ENCODE measurements at regions not wholly inside any gene's neighbourhood (a gene's known extent, or its start where the extent isn't known, plus 50 kb on each side); places are given as distances from the start of the nearest gene placed in this dataset.

DNA sequence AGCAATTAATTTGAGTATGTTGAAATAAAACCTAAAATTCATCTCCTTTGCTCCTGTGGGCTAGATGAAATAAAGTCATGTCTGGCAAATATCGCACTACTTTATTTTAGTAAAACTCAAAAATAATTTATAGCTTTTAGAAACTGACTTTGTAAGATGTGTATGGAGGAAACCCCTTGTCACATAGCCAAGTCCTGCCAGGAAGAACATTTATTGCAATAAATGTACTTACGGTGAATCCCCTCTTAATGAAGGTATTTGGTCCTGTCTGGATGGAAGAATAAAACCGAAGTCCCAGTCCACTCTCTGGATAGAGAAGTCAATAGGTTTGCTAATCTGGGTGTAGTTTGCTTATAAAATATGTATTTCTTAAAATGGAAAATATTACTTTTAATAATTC, 1226.8 kb upstream of the MAP3K7 start:
- TF ChIP-seq, protein P1, sequence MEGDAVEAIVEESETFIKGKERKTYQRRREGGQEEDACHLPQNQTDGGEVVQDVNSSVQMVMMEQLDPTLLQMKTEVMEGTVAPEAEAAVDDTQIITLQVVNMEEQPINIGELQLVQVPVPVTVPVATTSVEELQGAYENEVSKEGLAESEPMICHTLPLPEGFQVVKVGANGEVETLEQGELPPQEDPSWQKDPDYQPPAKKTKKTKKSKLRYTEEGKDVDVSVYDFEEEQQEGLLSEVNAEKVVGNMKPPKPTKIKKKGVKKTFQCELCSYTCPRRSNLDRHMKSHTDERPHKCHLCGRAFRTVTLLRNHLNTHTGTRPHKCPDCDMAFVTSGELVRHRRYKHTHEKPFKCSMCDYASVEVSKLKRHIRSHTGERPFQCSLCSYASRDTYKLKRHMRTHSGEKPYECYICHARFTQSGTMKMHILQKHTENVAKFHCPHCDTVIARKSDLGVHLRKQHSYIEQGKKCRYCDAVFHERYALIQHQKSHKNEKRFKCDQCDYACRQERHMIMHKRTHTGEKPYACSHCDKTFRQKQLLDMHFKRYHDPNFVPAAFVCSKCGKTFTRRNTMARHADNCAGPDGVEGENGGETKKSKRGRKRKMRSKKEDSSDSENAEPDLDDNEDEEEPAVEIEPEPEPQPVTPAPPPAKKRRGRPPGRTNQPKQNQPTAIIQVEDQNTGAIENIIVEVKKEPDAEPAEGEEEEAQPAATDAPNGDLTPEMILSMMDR (IDR thresholded peaks at IDR 0.05; ENCODE audit: low read depth, low read length, missing input control): no peak
- TF ChIP-seq SP1 (IDR thresholded peaks at IDR 0.05): no peak
- no peak for TF ChIP-seq FOXA1 (IDR thresholded peaks at IDR 0.05)
- TF ChIP-seq, protein P2, sequence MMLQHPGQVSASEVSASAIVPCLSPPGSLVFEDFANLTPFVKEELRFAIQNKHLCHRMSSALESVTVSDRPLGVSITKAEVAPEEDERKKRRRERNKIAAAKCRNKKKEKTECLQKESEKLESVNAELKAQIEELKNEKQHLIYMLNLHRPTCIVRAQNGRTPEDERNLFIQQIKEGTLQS (IDR thresholded peaks at IDR 0.05): no peak
- TF ChIP-seq RAD21 (IDR thresholded peaks at IDR 0.05): no peak
- TF ChIP-seq JUND (IDR thresholded peaks at IDR 0.05): no peak
- TF ChIP-seq, protein P3, sequence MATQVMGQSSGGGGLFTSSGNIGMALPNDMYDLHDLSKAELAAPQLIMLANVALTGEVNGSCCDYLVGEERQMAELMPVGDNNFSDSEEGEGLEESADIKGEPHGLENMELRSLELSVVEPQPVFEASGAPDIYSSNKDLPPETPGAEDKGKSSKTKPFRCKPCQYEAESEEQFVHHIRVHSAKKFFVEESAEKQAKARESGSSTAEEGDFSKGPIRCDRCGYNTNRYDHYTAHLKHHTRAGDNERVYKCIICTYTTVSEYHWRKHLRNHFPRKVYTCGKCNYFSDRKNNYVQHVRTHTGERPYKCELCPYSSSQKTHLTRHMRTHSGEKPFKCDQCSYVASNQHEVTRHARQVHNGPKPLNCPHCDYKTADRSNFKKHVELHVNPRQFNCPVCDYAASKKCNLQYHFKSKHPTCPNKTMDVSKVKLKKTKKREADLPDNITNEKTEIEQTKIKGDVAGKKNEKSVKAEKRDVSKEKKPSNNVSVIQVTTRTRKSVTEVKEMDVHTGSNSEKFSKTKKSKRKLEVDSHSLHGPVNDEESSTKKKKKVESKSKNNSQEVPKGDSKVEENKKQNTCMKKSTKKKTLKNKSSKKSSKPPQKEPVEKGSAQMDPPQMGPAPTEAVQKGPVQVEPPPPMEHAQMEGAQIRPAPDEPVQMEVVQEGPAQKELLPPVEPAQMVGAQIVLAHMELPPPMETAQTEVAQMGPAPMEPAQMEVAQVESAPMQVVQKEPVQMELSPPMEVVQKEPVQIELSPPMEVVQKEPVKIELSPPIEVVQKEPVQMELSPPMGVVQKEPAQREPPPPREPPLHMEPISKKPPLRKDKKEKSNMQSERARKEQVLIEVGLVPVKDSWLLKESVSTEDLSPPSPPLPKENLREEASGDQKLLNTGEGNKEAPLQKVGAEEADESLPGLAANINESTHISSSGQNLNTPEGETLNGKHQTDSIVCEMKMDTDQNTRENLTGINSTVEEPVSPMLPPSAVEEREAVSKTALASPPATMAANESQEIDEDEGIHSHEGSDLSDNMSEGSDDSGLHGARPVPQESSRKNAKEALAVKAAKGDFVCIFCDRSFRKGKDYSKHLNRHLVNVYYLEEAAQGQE (IDR thresholded peaks at IDR 0.05): no peak
- TF ChIP-seq, protein P4, sequence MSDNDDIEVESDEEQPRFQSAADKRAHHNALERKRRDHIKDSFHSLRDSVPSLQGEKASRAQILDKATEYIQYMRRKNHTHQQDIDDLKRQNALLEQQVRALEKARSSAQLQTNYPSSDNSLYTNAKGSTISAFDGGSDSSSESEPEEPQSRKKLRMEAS (IDR thresholded peaks at IDR 0.05): no peak
- TF ChIP-seq YY1 (IDR thresholded peaks at IDR 0.05): no peak
- no peak for TF ChIP-seq NR2F2 (IDR thresholded peaks at IDR 0.05)
- TF ChIP-seq TAF1 (conservative IDR thresholded peaks at IDR 0.05): no peak
- TF ChIP-seq GABPA (IDR thresholded peaks at IDR 0.05 in 1 of 2, conservative IDR thresholded peaks at IDR 0.05 in 1 of 2): no peak
- TF ChIP-seq EGR1 (IDR thresholded peaks at IDR 0.05; ENCODE audit: low read depth in 2 of 2): no peak

All from liver (tissue), 3 donors.